Endothelial cell of umbilical vein (primary cell): ENCODE measurements at regions not wholly inside any gene's neighbourhood (a gene's known extent, or its start where the extent isn't known, plus 50 kb on each side); places are given as distances from the start of the nearest gene placed in this dataset.

Experiments
- BruUV-seq: library from RNA; stranded (reverse); fragments of 400-500 nt; replicated peaks from 2 replicates; lab custom pipeline; 2021; lab: Mats Ljungman, UMichigan
- CTCF ChIA-PET: fragments of 300-600, 350-600 bp; sonication (Branson Sonifier 250); formaldehyde crosslinking; loops from one replicate; lab custom pipeline; 2021; ENCODE audit warnings: antibody characterized with exemption, inconsistent platforms; lab: Charles Lee
- POLR2A ChIA-PET: fragments of 300-600, 350-600 bp; sonication (Branson Sonifier 250); formaldehyde crosslinking; loops from one replicate; lab custom pipeline; 2021; ENCODE audit warnings: antibody characterized with exemption, inconsistent platforms; lab: Charles Lee
- DNase-seq: peaks from one replicate; pipeline ENCODE4 v3.0.0-alpha.2; 2011; ENCODE audit warnings: low read depth, low spot score
- FAIRE-seq: peaks from 2 replicates; lab custom pipeline; 2011; peaks lifted over from hg19 to GRCh38; lab: Jason Lieb, UNC
- H2AFZ ChIP-seq: 2 replicates; pipeline ENCODE4 v1.6.0; 2012; ENCODE audit warnings: low read depth, low read length, control low read depth, inconsistent platforms
- H3K27ac ChIP-seq: 2 replicates; pipeline ENCODE4 v1.5.1; 2011; ENCODE audit warnings: low read depth, mild to moderate bottlenecking, control low read depth, low read length, moderate library complexity; ENCODE audit not compliant: insufficient read depth
- H3K27me3 ChIP-seq, 2 experiments: 2 replicates each; pipeline versions ENCODE4 v1.6.0 to v1.6.1; 2011; ENCODE audit warnings: low read length in 2 of 2, mixed read lengths in 1 of 2; ENCODE audit not compliant: control insufficient read depth in 2 of 2, insufficient read depth in 2 of 2
- H3K36me3 ChIP-seq, 2 experiments: 2 replicates in 1 of 2; 3 replicates in 1 of 2; pipeline ENCODE4 v1.5.1; 2011; ENCODE audit warnings: low read length in 2 of 2, mild to moderate bottlenecking in 1 of 2, moderate library complexity in 1 of 2; ENCODE audit not compliant: control insufficient read depth in 2 of 2, insufficient read depth in 2 of 2; ENCODE audit errors: extremely low read depth in 1 of 2
- H3K4me1 ChIP-seq: 3 replicates; pipeline ENCODE4 v1.5.1; 2011; ENCODE audit warnings: mild to moderate bottlenecking, low read length; ENCODE audit not compliant: control insufficient read depth, insufficient read depth; ENCODE audit errors: extremely low read depth
- H3K4me2 ChIP-seq: 2 replicates; pipeline ENCODE4 v1.6.1; 2011; ENCODE audit warnings: low read length, control low read depth, mixed read lengths; ENCODE audit not compliant: insufficient read depth
- H3K4me3 ChIP-seq, 3 experiments: fragments of 200-600 bp in 1 of 3; sonication (generic), shearing (Covaris generic) in 1 of 3; replicated peaks in 1 of 3; 2 replicates each; pipeline ENCODE4 v1.5.1; 2011 to 2016; ENCODE audit warnings: control low read depth in 3 of 3, low read length in 3 of 3, mild to moderate bottlenecking in 2 of 3, inconsistent platforms in 1 of 3, low read depth in 1 of 3, moderate library complexity in 1 of 3; ENCODE audit not compliant: insufficient read depth in 1 of 3
- H3K79me2 ChIP-seq: 2 replicates; pipeline ENCODE4 v1.6.0; 2012; ENCODE audit warnings: low read length, inconsistent platforms; ENCODE audit not compliant: control insufficient read depth, insufficient read depth
- H3K9ac ChIP-seq: replicated peaks from 2 replicates; pipeline ENCODE3; 2011; ENCODE audit warnings: low read length, control low read depth; ENCODE audit not compliant: insufficient read depth; ENCODE audit errors: extremely low read depth
- H3K9me1 ChIP-seq: replicated peaks from 3 replicates; pipeline ENCODE4 v1.6.0; 2011; ENCODE audit warnings: mild to moderate bottlenecking, low read length; ENCODE audit not compliant: control insufficient read depth, insufficient read depth; ENCODE audit errors: extremely low read depth
- H3K9me3 ChIP-seq: replicated peaks from 2 replicates; pipeline ENCODE4 v1.5.1; 2012; ENCODE audit warnings: low read length, inconsistent platforms; ENCODE audit not compliant: control insufficient read depth, insufficient read depth
- H4K20me1 ChIP-seq: replicated peaks from 2 replicates; pipeline ENCODE3; 2011; ENCODE audit warnings: mild to moderate bottlenecking, low read length; ENCODE audit not compliant: control insufficient read depth, insufficient read depth; ENCODE audit errors: extremely low read depth
- CTCF ChIP-seq, 2 donors: IDR thresholded peaks; 1 replicate in 1 of 2; 2 replicates in 1 of 2; pipeline ENCODE4 v1.5.1; 2011; ENCODE audit warnings: low read length in 2 of 2, mild to moderate bottlenecking in 2 of 2, moderate library complexity in 2 of 2, control low read depth in 1 of 2, inconsistent platforms in 1 of 2, low read depth in 1 of 2; ENCODE audit not compliant: insufficient read depth in 1 of 2; ENCODE audit errors: extremely low read depth in 1 of 2
- EZH2 ChIP-seq: IDR thresholded peaks from 2 replicates; pipeline ENCODE4 v1.6.1; 2012; ENCODE audit warnings: borderline replicate concordance, low read depth, mild to moderate bottlenecking, moderate library complexity, low read length, inconsistent platforms; ENCODE audit not compliant: severe bottlenecking
- FOS ChIP-seq: IDR thresholded peaks from 2 replicates; pipeline ENCODE4 v1.6.1; 2011; ENCODE audit warnings: mild to moderate bottlenecking, low read length, moderate library complexity, borderline replicate concordance; ENCODE audit not compliant: insufficient read depth
- GATA2 ChIP-seq: IDR thresholded peaks from 2 replicates; pipeline ENCODE4 v1.7.0; 2011; ENCODE audit warnings: low read depth, mild to moderate bottlenecking, moderate library complexity, mixed read lengths, low read length; ENCODE audit not compliant: insufficient read length, insufficient read depth
- JUN ChIP-seq: IDR thresholded peaks from 2 replicates; pipeline ENCODE4 v1.6.1; 2011; ENCODE audit warnings: borderline replicate concordance, low read depth; ENCODE audit not compliant: insufficient read length, insufficient read depth
- MAX ChIP-seq: IDR thresholded peaks from 2 replicates; pipeline ENCODE4 v1.6.1; 2011; ENCODE audit not compliant: insufficient read depth, insufficient read length
- MYC ChIP-seq: IDR thresholded peaks from one replicate; pipeline ENCODE4 v1.6.1; 2011; ENCODE audit warnings: mild to moderate bottlenecking, low read depth, low read length
- POLR2A ChIP-seq: IDR thresholded peaks from 2 replicates; pipeline ENCODE4 v1.6.1; 2012; ENCODE audit warnings: low read depth, mild to moderate bottlenecking, control low read depth, low read length
- POLR2AphosphoS5 ChIP-seq: IDR thresholded peaks from 2 replicates; pipeline ENCODE4 v1.6.1; 2012; ENCODE audit warnings: low read depth, mild to moderate bottlenecking, control low read depth, low read length, moderate library complexity; ENCODE audit not compliant: insufficient read depth
- dilution Hi-C: fragments of 300-500 bp; cut with MboI; formaldehyde crosslinking; loops from one replicate; pipeline ENCODE4 v1.15.0; 2019; ENCODE audit warnings: low sequenced_read_pairs; ENCODE audit not compliant: extremely low pct_ligation_motif_present
- intact Hi-C: fragments of 100-400 bp; cut with micrococcal nuclease; formaldehyde crosslinking; loops from one replicate; pipeline ENCODE4 v1.10.0; 2022

DNA sequence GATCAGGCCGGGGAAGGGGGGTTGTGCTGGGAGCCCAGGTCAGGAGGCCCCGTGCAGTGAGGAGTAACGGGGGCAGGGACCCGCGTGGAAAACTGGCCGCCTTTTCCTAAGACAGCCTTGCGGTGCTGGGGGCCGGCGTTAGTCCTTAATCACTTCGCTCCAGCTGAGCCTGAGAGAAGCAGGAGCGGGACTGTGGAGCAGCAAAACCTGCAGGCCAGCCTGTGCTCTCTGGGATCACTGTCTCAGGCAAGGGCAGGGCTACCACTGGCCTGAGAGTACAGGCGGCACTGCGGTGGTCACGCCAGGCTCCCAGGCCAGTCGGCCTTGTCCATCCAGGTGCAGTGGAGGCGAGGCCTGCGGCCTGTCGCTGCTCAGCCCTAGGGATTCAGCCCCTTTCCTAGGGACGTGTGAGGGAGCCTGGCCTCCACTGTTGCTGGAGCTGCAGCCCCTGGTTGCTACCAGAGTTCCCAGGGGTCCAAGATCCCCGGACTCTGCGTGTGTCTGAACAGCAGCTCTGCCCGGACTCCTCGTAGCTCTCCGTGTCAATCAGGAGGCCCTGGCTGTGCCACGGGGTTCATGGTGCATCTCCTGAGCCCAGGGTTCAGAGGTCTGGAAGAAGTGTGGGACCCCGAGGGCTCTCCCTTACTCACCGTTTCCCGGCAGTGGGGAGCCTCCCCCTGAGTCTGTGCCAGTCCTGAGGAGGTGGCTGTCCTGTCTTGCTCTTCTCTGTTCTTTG is 2141.7 kb upstream of the TENM3 start:
- POLR2A ChIA-PET = no interaction called here
- BruUV-seq = no TSS peak

More for the DNA sequence above, 2141.7 kb upstream of the TENM3 start:
- Histone ChIP-seq H3K27me3 (no peaks in the 10 kb centered on the region), H3K79me2 (no peaks in the 10 kb centered on the region), H3K4me2 (no peak overlapping the region), H3K36me3 (no peaks in the 10 kb centered on the region), H3K9me3 (peaks cover 3% of the 10 kb centered on the region), H2AFZ (no peak overlapping the region), H3K27ac (no peak overlapping the region), H3K4me3 (no peak overlapping the region), H3K9me1 (no peaks in the 10 kb centered on the region), H3K9ac (no peak overlapping the region), H3K4me1 (no peaks in the 10 kb centered on the region), H4K20me1 (no peaks in the 10 kb centered on the region)
- DNase-seq = no peak
- intact Hi-C loops (no loop called here), dilution Hi-C loops (no loop called here)
- TF ChIP-seq POLR2A (no peak), JUN (no peak), FOS (no peak), CTCF (IDR thresholded peaks at IDR 0.05; ENCODE audit: extremely low read depth in 1 of 2, insufficient read depth in 1 of 2, low read depth in 1 of 2, low read length in 2 of 2) (no peak), MAX (no peak), MYC (no peak), EZH2 (no peak), POLR2AphosphoS5 (no peak), GATA2 (no peak)
- CTCF ChIA-PET = no interaction called here
- FAIRE-seq = no peak
